IPS-18c (cell line): ENCODE measurements at regions not wholly inside any gene's neighbourhood (a gene's known extent, or its start where the extent isn't known, plus 50 kb on each side); places are given as distances from the start of the nearest gene placed in this dataset.
"Not testable (repeated sequence)": the region's sequence is repeated elsewhere in the genome, so short reads cannot be mapped to it uniquely, and the experiment has no call there.

Experiments used
- H3K4me3 ChIP-seq: 2 replicates; pipeline ENCODE4 v1.7.0; 2013; ENCODE audit warnings: low read depth, mild to moderate bottlenecking, low read length, moderate library complexity; ENCODE audit not compliant: insufficient read depth
- H3K9me3 ChIP-seq: one replicate; pipeline ENCODE4 v1.6.1; 2013; ENCODE audit warnings: mild to moderate bottlenecking, low read length, moderate library complexity; ENCODE audit not compliant: control insufficient read depth, insufficient read depth

DNA sequence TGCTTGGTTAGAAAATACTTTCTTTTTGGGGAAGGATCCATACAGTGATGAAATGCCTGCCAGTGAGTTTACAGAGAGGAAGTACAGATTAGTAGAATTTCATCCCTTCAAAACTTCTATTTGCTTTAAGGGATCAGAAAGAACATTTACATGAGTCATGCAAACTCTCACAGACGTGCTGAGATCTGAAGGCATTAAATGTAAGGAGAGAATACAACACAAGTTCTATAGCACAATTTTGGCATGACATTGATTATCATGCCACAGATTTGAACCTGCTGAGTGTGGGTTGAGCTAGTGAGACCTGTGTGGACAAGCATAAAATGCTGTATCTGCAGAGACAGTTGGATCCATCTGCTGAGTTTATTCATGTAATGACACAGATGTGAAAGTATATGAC lies 613.6 kb upstream of the SEMA6A start:
- Histone ChIP-seq H3K9me3 (no peaks in the 10 kb centered on the region), H3K4me3 (no peak overlapping the region)

DNA sequence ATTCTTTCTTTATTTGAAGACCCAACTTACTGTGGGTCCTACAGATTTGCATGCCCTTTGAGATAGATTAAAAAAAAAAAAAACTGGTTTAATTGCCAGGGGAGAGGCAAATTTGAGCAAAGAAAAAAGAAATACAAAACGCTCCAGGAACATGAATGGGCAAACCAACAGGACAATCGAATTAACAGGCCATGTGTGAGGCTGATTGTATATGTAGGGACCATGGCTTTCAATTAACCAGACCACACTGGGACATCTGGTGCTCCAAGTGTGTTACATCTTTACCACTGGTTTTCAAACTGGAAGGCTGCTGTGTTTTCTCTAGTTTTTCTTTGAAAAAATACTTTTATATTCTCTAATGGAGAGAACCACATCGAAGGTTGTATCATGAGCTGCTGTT lies 612.1 kb upstream of the SEMA6A start:
- Histone ChIP-seq H3K4me3 (no peak overlapping the region), H3K9me3 (no peaks in the 10 kb centered on the region)

DNA sequence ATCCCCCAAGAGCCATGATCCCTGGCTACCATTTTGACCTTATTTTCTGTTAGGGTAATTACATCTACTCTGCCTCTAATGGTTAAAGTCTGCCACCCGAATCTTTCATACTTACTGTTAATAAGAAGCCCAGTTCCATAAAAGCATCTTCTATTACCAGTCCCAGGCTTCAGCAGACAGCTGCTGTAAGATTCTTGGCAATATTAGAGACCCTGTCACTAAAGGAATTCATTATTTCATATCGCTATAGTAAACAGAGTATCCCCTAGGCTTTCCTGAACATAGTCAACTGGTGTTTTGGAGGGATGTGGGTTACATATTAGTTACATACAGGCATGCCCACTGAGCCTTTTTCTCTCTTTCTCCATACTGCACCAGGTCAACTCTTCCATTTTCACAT lies 608.7 kb upstream of the SEMA6A start:
- H3K9me3 ChIP-seq: no peaks in the 10 kb centered on the region

DNA sequence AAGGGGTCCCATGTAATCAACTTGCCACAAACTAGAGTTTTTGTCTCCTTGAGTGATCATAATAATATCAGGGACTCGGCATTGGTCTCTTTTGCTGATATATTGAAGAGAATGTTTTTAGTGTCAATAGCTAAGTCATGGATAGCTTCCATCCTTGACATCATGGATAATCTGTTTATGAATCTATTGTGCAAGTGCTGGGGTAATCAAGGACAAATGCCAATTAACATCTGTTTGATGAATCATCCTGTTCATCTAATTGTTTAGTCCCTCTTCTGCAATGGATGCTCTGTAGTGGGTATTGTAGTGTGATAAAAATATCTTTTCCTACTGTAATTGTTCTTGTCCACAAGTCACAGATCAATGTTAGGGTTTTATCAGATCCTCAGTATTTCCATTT lies 607.5 kb upstream of the SEMA6A start:
- H3K9me3 ChIP-seq: no peaks in the 10 kb centered on the region
- no peak overlapping the region for H3K4me3 ChIP-seq

More for the DNA sequence above, 608.7 kb upstream of the SEMA6A start:
- no peak overlapping the region for H3K4me3 ChIP-seq

DNA sequence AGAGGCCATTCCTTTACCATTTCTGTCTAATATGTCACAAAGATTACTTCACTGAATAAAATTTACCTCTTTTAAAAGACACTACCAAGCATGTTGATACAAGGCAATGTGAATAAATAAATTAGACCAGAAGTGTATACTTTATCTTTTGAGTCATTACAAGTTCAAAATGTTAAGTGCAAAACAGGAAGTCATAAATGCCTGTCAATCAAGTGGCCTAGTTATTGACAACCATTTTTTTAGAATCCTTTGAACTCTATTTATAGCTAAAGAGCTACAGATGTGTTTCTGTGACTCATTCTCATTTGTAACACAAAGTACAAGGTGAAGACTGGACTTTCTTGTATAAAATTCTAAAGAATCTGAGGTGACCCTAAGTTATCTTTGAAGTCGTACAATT lies 602.7 kb upstream of the SEMA6A start:
- Histone ChIP-seq H3K4me3 (no peak overlapping the region), H3K9me3 (no peaks in the 10 kb centered on the region)

DNA sequence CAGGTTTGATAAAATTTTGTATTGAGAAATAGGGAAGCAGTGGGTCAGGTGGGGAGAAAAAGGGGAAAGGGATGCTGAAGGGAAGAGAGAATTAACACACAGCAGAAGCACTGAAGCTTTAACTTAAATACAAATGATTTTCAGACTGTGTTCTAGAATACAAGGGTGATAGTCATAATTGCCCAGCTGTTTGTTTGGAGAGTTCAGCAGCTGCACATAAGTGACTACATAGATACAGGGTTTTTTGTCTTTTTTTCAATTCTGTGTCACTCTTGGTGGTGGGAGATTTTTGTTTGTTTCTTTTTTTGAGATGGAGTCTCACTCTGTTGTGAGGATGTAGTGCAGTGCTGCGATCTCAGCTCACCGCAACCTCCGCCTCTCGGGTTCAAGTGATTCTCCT lies 590.4 kb upstream of the SEMA6A start:
- no peak overlapping the region for H3K4me3 ChIP-seq

DNA sequence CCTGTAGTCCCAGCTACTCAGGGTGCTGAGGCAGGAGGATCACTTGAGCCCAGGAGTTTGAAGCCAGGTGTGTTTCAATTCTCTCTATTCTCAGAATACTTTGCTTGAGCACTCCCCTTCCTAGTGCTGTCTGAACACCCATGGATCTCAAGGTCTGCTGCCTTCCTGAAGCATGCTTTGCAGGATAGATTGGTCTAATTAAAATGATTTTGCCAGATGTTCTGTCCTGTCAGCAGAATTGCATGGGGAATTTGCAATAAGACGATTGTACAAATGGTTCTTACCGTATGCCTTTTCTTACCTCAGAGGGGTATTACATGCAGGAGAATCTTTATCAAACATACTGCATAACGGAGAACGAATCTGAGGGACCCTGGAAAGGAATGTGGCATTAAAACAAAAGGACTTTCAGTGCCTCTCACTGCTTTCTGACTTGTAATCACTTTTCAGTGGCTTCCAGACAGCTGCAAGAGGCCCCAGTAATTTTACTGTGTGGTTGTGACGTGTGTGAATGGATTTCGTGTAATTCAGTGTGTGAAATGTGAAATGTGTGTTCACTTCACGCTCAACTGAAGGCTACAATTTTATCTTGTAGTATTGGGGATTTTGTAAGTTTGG lies 587.2 kb upstream of the SEMA6A start:
- H3K4me3 ChIP-seq: no peak overlapping the region

More for the DNA sequence above, 590.4 kb upstream of the SEMA6A start:
- H3K9me3 ChIP-seq: no peaks in the 10 kb centered on the region

DNA sequence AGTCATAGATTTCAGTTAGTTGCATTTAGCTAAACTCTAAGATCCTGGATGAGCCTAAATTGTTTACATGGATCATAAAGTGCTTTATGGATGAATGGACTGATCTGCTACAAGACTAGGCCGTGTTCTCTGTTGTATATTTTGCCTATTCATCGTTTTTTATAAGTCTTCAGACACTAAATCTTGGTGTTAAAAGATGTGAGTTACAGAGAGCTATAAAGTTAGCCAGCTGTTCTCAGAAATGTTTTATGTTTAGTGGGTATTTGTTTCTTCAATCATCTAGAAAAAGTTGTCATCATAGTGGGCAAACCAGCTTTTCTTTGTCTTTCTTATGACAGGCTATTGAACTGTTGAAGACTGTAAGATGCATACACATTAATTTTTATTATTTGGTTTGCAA lies 585.8 kb upstream of the SEMA6A start:
- no peak overlapping the region for H3K4me3 ChIP-seq
- H3K9me3 ChIP-seq: no peaks in the 10 kb centered on the region

More for the DNA sequence above, 587.2 kb upstream of the SEMA6A start:
- H3K9me3 ChIP-seq: no peaks in the 10 kb centered on the region

DNA sequence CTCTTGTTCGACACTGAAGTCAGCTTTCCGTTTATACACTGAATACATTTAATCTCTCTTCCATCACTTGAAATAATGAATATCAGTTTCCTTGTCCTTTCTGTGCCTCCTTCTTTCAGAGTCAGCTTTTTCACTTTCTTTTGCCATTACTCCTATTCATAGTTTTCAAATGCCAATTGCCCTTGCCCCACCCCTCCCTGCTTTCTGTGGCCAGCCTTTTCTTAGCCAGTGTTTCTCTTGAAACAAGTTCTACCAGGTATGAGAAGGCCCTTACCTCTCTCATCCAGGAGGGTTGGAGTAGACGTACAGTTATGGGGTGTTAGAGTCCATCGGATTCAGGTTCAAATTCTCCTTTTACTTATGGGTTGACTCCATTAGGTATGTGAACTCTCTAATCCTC lies 574.7 kb upstream of the SEMA6A start:
- Histone ChIP-seq H3K4me3 (no peak overlapping the region), H3K9me3 (no peaks in the 10 kb centered on the region)

DNA sequence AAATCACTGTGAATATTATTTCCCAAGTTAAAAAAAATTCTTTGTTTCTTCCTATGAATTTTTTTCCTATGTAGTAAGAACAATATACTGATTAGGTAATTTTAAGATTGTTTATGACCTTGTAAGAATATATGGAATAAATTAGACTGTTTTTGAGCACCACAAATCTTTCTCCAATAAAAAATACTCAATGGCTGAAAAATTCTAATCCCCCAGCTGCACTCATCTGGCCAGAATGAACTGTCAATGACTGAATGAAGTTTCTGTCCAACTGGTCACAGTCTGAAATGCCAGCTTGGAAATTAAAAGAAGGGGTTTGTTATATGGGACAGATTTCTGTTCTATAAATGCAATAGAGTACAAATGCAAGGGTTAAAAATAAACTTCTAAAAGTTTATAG lies 569.5 kb upstream of the SEMA6A start:
- H3K9me3 ChIP-seq: no peaks in the 10 kb centered on the region
- no peak overlapping the region for H3K4me3 ChIP-seq

DNA sequence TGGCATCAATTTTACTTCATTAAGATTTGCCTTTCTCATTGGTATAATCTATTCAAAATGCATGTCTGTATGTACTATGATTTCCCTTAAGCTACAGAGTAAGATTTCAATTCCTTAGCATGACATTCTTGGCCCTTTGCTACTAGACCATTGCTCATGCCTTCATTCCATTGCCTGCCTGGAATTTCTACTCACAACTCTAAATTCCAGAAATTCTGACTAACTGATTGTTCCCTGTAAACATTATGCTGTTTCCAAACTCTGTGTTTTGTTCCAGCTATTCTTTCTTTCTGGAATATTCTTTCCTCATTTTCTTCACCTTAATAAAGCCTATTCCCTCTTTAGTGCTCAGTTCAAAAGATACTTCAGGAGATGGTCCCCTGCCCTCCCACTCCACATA lies 568.8 kb upstream of the SEMA6A start:
- Histone ChIP-seq H3K4me3 (no peak overlapping the region), H3K9me3 (no peaks in the 10 kb centered on the region)

DNA sequence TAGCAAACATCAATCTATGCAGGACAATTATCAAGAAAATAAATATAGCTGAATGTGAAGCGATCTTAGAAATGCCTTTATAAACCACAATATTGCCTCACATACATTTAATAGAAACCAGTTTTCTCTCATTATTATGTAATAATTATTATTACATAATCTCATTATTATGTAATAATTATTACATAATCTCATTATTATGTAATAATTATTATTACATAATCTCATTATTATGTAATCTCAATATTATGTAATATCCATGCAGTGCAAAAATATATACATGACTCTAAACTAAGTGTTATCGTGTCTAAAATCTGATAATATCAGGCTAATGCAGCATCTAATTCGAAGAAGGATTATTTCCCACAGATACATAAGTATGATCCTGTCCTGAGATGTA lies 563.9 kb upstream of the SEMA6A start:
- Histone ChIP-seq H3K9me3 (no peaks in the 10 kb centered on the region), H3K4me3 (no peak overlapping the region)

DNA sequence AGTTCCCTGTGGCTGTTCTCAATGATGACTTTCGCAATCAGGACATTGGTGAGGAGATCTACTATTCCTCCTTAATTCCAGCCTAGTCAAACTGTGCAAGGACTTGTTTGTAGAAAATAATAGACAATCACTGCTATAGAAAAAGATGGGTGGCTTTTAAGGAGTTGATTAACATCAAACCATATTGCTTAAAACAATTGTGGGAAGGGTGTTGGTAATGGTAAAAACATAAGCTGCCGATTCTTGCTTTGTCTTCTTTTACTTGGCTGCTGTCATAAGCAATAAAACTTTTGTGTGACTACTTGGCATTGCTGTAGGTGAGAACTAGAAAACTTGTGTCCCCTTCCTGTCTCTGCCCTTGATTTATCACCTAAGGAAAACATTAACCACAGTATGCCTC lies 561.2 kb upstream of the SEMA6A start:
- no peak overlapping the region for H3K4me3 ChIP-seq
- no peaks in the 10 kb centered on the region for H3K9me3 ChIP-seq

DNA sequence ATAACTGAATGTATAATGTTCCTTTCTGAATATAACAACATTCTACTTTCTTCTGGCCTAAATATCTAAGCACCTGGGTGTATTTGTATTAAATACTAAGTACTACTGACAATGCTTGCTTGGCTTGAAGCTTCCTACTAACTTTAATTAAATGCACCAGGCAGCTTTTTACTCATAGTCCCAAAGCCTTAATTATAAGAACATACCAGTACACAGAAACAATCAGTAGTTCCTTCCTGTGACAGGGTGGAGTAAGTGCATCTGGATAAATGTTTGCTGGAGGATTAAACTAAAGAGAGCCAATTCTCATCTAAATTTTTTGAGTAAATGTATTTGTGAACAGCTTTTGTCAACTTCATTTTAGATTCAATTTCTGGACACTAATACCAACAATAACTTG lies 558.6 kb upstream of the SEMA6A start:
- Histone ChIP-seq H3K4me3 (no peak overlapping the region), H3K9me3 (no peaks in the 10 kb centered on the region)

DNA sequence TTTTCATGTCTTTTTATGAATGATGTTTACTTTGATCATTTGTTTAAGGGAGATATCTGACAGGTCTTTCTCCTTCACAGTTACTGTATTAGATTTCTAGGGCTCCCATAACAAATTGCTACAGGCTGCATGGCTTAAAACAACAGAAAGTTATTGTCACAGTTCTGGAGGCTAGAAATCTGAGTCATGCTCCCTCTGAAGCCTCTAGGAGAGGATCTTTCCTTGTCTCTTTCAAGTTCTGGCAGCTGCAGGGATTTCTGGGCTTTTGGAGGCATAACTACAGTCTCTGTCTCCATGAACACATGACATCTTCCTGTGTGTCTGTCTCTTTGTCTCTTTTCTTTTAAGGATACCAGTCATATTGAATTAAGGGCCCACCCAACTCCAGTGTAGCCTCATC lies 557.3 kb upstream of the SEMA6A start:
- no peaks in the 10 kb centered on the region for H3K9me3 ChIP-seq
- no peak overlapping the region for H3K4me3 ChIP-seq

DNA sequence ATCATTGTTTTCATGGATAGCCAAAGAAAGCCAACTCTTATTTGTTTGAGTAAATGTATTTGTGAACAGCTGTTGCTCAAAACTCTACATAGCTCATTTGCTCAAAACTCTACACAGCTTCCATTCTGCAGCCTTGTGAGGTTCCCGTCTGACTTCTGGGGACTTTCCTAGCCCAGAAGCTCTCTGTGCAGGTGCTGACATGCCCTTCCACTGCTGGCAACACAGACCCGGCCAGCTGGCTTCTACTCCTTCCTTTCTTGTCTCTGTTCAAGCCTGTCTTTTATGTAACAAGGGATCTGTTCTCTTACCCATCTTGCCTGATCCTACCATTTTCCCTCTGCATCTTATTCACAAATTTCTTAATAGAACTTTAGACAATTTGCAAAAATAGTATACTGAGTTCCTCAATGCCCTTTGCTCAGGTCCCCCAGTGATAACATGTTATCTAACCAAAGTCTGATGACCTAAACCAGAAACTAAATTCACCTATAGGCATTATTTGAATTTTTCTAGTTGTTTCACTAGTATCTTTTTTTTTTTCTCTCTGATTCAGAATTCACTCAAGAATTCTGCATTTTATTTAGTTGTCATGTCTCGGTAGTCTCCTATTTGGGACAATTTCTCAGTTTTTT lies 556.5 kb upstream of the SEMA6A start:
- Histone ChIP-seq H3K4me3 (no peak overlapping the region), H3K9me3 (no peaks in the 10 kb centered on the region)

DNA sequence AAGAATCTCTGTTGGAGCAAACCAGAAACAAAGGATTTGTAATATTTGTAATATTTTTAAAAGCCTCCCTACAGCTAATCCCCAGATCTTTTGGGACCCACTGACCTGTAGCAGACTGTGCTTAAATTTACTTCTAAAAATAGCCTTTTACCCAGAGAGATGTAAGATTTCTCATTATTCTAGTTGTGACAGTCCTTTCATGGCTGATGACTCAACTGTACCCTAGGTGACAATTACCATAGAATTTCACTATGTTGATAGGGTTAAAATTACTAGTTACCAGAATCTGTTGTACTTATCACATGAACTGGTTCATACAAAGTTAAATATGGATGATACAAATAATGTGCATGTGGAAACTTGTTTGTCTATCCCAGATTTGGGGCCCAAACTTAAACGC lies 543.9 kb upstream of the SEMA6A start:
- H3K9me3 ChIP-seq: peaks cover 3% of the 10 kb centered on the region
- H3K4me3 ChIP-seq: no peak overlapping the region

DNA sequence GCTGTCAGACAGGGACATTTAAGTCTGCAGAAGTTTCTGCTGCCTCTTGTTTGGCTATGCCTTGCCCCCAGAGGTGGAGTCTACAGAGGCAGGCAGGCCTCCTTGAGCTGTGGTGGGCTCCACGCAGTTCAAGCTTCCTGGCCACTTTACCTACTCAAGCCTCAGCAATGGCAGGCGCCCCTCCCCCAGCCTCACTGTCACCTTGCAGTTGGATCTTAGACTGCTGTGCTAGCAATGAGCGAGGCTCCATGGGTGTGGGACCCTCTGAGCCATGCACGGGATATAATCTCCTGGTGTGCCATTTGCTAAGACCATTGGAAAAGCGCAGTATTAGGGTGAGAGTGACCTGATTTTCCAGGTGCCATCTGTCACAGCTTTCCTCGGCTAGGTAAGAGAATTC lies 542.7 kb upstream of the SEMA6A start:
- H3K4me3 ChIP-seq, H3K9me3 ChIP-seq: not testable (repeated sequence)

DNA sequence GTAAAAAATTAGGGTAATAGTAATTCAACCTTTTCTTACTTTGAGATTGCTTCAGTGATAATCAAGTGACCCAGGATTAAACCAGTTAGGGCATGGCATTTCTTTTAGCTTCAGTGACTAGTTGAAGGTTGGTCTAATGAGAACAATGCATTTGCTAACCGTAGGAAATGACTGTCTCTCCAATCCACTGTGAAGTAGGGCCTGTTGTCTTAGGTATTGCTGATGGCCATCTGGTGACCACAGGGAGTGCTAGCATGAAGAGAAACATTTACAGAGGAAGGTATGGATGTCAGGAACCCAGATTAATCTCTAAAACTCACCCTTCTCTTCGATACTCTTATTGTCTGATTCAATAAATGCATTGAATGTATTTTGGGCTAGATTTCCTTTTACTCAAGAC lies 535.9 kb upstream of the SEMA6A start:
- H3K9me3 ChIP-seq: no peaks in the 10 kb centered on the region
- no peak overlapping the region for H3K4me3 ChIP-seq
